ACHN (cell line): ENCODE measurements at regions not wholly inside any gene's neighbourhood (a gene's known extent, or its start where the extent isn't known, plus 50 kb on each side); places are given as distances from the start of the nearest gene placed in this dataset.

Source experiments
- DNase-seq: peaks from one replicate; pipeline ENCODE4 v3.0.0-alpha.2; 2015
- in situ Hi-C: cut with HindIII; loops from 2 replicates; pipeline ENCODE4 v1.10.0; 2017; ENCODE audit warnings: low sequenced_read_pairs, low pct_ligation_motif_present, low pct_unique_long_range_greater_than_20kb

DNA sequence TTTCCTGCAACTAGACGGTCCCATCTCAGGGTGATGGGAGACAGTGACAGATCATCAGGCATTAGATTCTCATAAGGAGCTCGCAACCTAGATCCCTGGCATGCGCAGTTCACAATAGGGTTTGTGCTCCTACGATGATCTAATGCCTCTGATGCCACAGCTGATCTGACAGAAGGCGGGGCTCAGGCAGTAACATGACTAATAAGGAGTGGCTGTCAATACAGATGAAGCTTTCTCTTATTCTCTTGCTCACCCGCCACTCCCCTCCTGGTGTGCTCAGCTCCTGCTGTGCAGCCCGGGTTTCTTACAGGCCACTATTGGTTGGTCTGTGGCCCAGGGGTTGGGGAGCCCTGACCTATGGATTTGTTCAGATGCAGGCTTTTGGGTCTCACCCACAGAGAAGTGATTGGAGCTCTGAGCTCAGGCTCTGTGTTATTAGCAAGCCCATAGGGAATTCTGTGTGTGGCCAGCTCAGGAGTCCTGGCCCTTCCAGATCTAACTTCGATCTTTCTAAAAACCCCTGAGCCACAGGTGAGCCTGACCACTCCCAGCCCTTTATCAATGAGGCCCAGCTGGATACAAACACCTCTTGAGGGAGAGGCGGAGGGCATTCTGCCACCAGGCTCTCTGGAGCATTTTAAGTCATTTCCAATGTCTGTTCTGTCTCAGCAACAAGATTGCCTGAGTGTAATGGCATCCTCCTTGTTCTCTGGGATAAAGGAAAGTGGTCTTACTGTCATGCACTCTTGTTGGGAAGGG, 351.8 kb downstream of the BUD13 start:
- no peak for DNase-seq
- in situ Hi-C loops, result no loop called here

DNA sequence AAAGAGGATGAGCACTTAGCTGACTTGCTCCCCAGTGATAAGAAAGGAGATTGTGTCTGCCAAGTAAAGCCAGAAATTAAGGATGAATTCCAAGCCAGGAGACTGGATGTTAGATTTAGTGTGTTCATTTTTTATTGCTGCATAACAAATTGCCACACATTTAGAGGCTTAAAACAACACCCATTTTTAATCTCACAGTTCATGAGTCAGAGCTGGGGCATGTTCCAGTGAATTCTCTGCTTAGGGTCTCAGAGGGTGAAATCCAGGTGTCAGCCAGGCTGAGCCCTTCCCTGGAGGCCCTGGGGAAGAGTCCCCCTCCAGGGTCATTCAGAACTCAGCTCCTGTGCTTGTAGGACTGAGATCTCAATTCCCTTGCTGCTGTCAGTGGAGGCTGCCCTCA, 352.8 kb downstream of the BUD13 start:
- in situ Hi-C loops, result no loop called here

DNA sequence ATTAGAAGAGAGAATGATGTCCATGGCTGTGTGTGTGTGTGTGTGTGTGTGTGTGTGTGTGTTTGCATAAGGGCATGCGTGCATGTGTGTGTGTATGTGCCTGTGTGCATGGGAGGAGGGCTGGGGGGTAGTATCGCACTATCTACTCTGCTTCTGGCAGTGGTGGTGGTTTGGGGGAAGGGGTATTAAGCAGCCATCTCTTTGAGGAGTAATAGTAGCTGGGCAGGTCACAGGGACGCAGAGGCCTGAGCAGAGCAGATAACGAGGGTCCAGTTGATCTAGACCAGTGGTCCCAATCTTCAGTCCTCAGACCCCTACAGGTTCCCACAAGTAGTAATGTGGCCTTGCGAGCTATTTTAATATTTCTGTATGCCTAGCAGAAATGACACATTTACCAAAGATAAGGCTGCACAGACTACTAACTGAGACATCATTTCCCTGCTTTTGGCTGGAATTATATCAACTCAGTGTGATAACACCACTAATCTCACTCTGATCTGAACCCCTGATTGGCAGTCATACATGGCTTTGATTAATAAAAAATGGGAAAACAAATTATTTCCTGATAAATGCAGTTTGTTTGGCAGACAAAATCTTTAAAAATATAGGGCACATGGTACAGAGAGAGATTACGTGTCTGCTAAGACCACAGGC, 354.3 kb downstream of the BUD13 start:
- in situ Hi-C loops, result no loop called here
- DNase-seq, result no peak

More for the DNA sequence above, 352.8 kb downstream of the BUD13 start:
- no peak for DNase-seq

DNA sequence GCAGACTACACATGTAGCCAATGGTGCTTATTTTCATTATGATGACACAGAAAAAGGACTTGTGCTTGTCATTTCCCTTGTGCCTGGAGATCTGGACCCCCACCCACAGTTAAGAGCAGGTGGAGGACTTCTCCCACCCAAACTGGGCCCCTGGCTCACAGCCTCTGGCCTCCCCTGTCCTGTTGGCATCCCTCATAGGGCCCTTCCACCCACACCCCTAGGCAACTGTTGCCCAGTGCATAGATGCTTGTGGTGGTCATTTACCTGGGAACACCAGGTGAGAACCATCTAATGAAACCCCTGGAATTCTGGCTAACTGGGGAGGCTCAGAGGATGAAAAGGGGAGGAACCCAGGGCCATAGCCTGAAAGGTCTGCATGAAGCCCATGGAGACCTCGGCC, 355.9 kb downstream of the BUD13 start:
- DNase-seq, result no peak
- in situ Hi-C loops, result no loop called here

DNA sequence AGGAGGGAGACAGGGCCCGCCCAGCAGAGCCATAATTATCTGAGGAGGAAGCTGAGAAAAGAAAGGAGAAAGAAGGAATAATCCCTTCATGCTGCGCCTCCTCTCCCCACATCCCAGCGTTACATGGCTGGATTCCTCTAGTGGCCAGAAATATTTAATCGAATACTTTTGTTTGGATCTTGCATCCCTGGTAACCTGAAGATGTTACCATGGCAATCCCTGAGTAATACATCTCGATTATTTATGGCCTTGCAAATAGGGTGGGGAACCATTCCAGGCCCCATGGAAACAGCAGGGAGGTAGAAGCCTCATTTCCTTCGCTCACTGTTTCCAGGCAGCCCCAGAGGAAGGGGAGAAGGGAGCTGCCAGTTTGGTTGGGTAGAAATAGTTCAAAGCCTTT, 357.7 kb downstream of the BUD13 start:
- no peak for DNase-seq
- in situ Hi-C loops, result no loop called here

DNA sequence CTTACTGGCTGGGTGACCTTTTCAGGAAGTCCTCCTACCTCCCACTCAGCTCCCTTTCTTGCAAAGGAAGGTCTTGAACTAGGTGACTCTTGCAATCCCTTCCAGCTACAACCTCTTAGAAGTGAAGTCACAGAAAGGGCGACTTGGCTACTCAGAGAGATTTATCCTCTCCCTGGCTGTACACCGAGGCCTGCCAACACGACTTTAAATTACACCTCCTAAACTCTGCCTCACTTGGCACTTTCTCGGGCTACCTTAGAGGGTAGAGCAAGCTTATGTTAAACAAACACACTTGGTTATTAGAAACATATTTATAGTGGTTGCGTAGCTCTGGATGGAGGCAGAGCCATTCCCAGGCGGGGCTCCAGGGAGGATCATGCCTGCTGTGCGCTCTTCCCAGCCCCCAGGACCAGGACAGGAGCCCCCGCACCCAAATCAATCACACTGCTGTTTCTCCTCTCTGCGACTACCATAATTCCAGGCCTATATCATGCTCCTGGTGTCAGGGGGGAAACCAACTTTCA, 358.4 kb downstream of the BUD13 start:
- in situ Hi-C loops, result no loop called here
- no peak for DNase-seq

DNA sequence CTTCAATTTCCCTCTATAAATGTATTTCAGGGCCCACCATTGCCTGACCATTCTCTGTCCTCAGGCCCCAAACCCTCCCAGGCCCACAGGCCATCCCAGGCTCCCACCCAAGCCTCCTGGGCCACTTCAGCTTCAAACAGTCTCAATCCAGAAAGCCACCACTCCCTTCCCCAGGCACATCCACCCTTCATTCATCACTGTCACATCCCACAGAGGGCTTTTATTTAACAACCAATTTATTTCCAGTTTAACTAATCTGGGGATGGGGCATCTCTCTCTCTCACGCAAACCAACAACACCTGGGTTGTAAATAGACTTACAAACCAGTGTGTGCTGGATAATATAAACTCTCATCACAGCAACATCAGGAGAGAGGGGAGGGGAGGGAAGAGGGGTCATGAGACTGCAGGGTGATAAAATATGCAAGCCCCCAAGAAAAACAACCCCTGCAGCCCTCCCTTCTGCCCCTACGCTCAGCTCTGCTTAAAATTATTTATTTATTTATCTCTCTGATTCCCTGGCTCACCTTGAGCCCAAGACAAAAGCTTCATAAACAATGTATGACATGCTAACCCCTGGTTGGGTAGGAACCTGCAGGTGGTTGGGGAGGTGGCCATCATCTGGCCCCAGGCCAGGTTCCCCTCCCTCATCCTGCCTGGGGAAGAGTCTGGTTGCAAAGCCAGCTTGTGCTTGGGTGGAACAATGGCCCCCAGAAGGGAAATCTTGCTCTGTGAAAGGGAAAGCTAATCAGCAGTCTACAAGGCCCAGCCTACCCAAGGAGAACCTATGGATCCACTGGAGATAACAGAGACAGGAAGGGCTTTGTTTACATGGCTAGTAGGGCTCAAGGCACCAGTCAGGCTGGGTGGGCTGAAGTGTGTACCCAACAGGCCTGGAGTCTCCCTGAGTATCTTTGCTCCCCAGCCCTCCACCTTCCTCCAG, 359.2 kb downstream of the BUD13 start:
- in situ Hi-C loops, result no loop called here
- no peak for DNase-seq

DNA sequence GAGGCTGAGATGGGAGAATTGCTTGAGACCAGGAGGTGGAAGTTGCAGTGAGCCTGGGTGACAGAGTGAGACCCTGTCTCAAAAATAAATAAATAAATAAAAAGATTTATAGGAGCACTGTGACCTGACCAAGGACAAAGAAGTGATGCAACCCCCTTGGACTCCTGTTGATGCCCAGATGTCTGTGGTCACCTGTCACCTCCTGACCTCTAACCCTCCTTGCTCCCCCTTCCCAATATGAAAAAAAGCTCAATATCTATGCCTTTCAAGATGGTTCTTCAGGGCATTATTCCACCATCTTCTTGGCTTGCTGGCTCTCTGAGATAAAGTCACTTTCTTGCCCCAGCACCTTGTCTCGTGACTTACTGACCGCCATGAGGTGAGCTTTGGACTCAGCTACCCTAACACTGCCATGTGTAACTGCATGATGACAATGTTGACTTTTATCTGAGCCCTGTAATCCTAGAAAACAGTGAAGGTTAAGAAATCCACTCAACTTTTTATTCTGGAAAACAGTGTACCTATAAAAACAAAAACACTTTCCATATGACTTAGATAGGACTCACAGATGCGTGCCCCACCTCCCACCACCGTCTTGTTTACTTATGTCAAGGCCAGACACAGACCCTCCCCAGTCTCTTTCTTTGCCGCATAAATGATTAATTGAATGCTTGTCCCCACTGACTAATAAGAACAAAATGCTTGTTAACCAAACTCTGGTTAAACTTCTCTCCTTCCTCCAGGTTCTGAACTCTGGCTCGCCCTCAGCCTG, 360.5 kb downstream of the BUD13 start:
- DNase-seq, result no peak
- in situ Hi-C loops, result no loop called here

DNA sequence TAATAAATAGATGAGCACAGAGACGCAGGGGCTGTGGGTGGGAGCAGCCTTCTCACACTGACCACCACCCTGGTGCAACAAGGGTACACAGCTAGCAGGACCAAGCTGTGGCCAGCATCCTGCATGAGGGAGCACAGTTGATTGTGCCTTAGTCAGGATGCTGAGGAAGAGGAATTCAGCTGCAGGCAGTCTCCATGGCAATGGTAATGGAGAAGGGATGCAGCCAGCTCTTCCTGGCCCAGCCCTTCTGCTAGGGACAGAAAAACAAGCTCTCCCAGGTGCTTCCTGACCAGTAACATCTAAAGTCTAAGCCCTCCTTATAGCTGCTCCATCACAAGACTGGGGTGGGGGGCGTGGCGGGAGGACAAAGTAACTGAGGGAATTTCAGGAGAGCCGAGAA, 363.5 kb downstream of the BUD13 start:
- no peak for DNase-seq
- in situ Hi-C loops, result no loop called here

DNA sequence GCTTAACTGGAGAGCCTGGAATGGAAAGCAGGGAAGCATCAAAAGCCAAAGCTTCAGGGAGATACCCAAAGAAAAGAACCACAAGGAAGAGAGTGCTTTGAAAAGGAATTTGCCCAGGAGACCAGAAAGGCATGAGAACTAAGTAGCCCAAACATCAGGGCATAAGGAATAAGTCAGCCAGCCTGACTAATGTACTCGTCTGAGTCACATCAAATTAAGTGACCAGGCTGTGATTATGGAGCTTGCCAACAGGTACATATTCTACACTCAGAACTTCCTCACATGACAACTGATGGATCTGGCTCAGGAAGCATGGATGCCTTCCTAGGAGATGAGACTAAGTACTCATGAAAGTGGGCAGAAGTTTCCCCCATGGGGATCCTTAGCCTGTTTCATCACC, 366.7 kb downstream of the BUD13 start:
- no peak for DNase-seq
- in situ Hi-C loops, result no loop called here

DNA sequence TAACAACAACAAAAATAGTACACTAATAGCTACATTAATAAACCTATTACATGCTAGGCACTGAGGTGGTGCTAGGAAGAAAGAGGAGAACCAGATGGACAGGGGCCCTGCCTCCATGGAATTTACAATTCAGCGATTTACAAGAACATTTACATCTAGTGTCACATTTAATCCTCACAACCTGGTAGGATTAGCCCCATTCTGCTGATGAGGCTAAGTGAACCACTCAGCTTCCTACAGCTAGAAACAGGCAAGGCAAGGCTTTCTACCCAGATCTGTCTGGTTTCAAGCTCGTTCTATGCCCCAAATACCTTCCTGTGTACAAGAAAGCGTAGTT, 368.4 kb downstream of the BUD13 start:
- DNase-seq, result no peak
- in situ Hi-C loops, result no loop called here

DNA sequence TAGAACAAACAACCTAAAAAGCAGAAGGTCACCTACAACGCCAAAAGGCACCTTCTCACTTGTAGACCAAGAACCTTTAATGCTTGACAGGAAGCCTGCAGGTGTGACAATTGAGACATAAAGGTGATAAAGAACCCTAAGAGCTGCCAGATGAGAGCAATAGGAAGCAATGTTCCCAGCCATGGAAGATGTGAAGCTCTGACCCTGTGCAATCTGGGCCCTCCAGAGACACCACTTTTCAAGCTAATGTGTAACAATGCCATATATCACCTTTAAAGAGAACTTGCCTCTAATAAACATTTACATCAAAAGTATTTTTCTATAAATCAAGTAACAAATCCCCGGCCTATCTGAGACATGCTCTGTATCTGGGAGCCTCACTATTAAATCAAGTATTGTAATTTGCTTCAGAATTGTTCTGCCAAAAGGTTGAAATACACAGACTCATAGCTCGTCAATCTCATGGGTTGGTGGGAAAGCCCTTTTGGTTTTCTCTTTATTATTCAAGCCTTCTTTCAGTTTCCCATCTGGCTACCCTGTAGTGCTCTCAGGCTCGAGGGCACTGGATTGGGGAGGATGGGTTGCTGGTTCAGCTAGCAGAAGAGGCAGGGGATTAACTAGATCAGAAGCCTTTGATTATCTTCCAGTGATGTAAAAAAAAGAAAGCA, 368.9 kb downstream of the BUD13 start:
- in situ Hi-C loops, result no loop called here
- no peak for DNase-seq

DNA sequence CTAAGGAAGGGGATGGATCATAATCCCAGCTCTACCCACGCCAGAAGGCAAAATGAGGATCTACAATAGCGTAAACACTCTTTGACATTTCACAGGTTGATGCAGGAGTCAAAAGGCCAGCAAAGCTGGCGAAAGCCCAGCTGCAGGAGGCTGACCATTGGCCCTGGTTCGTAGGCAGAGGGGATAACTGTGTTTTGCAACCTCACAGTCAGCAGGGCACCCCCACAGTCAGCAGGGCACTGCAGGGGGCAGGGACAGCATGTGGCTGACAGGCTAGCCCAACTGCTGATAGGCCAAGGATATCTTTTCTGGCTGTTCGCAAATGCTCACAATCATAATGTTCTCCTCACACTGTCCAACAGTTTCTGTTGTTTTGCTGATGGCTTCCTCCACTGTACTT, 372.7 kb downstream of the BUD13 start:
- in situ Hi-C loops, result no loop called here
- no peak for DNase-seq

DNA sequence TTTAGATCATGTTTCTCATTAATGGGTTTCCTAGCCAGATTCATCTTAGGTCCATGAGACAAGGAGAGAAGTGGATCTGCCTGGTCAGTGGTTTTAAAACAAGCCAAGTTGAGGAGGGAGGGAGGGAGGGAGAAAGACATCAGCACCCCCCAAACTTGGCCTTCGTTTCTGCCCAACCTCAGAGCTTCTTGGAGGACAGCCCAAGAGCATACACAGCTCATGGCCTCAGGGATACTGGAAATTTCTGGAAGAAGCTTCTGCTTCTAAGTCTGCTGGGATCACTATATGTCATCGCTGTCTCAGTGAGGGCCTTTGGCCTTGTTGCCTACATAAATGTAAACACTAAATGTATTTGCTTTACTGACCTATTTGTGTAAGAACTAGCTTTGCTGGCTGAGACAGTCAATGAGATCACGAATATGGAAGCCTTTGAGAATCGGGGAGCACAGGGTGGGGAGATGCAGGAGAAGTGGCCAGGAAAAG, 375.1 kb downstream of the BUD13 start:
- no peak for DNase-seq
- in situ Hi-C loops, result no loop called here

DNA sequence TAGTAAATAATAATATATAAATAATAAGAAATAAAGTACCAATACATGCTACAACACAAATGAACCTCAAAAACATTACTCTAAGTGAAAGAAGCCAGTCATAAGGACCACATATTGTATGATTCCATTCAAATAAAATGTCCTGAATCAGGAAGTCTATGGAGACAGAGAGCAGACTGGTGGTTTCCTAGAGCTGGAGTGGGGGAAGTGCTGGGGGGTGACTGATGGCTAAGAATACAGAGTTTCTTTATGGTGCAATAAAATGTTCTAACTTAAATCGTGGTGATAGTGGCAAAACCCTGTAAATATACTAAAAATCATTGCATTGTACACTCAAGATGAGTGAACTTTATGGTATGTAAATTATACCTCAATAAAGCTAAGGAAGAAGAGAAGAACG, 376.5 kb downstream of the BUD13 start:
- in situ Hi-C loops, result no loop called here

DNA sequence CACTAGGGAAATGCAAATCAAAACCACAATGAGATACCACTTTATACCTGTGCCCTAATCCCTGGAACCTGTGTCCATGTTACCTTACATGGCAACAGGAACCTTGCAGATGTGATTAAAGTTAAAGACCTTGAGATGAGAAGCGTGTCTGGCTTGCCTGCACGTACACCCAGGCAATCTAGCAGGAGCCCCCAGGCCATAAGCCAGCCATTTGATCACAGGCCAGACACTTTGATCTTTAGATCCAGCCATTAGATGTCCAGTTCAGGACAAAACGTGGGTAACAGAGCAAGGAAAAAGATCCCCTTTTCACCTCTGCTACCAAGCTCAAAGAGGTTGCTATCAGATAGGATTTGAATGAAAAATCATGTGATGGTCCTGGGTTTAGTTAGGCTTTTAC, 378.8 kb downstream of the BUD13 start:
- in situ Hi-C loops, result no loop called here
- DNase-seq, result no peak

More for the DNA sequence above, 376.5 kb downstream of the BUD13 start:
- no peak for DNase-seq

DNA sequence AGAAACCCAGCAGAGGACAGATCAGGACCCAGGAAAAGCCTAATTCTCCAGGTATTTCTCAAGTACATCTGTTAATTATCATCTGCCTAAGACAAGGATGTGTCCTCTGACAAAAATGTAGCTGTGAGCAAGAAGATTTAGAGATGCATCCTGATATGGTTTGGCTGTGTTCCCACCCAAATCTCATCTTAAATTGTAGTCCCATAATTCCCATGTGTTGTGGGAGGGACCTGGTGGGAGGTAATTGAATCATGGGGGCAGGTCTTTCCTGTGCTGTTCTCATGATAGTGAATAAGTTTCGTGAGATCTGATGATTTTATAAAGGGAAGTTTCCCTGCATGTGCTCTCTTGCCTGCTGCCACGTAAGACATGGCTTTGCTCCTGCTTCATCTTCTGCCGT, 381.8 kb downstream of the BUD13 start:
- no peak for DNase-seq
- in situ Hi-C loops, result no loop called here

DNA sequence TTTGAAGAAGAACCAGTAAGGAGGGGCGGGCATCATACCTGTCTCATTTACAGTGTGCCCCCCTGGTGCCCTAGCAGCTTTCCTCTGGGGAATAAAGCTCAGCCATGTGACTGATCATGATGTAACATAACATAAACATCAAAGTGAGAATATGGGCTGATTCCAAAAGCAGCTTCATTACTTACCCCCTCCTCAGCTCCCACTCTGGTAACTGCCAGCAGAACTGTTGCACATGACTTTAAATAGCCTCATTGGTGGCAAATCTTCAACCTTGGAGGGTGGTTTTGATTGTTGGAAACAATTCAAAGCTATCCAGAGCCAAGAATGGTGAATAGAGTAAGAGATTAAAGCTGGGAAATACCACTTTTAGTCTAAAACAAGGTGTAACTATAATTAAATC, 384.6 kb downstream of the BUD13 start:
- in situ Hi-C loops, result no loop called here
- DNase-seq, result no peak
